ENCODE measurements at regions not wholly inside any gene's neighbourhood (a gene's known extent, or its start where the extent isn't known, plus 50 kb on each side); places are given as distances from the start of the nearest gene placed in this dataset.

- TF ChIP-seq USF1 (IDR thresholded peaks at IDR 0.05): no peak
- no peak for TF ChIP-seq EP300 (IDR thresholded peaks at IDR 0.05; ENCODE audit: borderline replicate concordance)
- TF ChIP-seq NFIC (IDR thresholded peaks at IDR 0.05): no peak
- no peak for TF ChIP-seq MAX (IDR thresholded peaks at IDR 0.05)
- TF ChIP-seq REST (IDR thresholded peaks at IDR 0.05; ENCODE audit: low read depth): no peak
- TF ChIP-seq YY1 (IDR thresholded peaks at IDR 0.05; ENCODE audit: low read depth): no peak
- no peak for TF ChIP-seq RAD21 (IDR thresholded peaks at IDR 0.05; ENCODE audit: low read depth)
- TF ChIP-seq TAF1 (IDR thresholded peaks at IDR 0.05; ENCODE audit: low read depth): no peak
- TF ChIP-seq CREB1 (IDR thresholded peaks at IDR 0.05; ENCODE audit: low read depth): no peak
- TF ChIP-seq TEAD4 (IDR thresholded peaks at IDR 0.05): no peak
- no peak for TF ChIP-seq TCF12 (IDR thresholded peaks at IDR 0.05; ENCODE audit: low read depth)
- TF ChIP-seq CEBPB (IDR thresholded peaks at IDR 0.05): no peak
Observed at GRCh38 chr2:120869036-120869729, 133.5 kb downstream of the GLI2 start.
